ENCODE measurements at regions not wholly inside any gene's neighbourhood (a gene's known extent, or its start where the extent isn't known, plus 50 kb on each side); places are given as distances from the start of the nearest gene placed in this dataset.

GRCh38 chr1:229162825-229163515, 107.9 kb upstream of the RAB4A start:
- TF ChIP-seq POLR2AphosphoS5 (IDR thresholded peaks at IDR 0.05; ENCODE audit: low read depth, low read length) = no peak
- TF ChIP-seq POLR2A (IDR thresholded peaks at IDR 0.05; ENCODE audit: low read depth, low read length) = no peak

All from GM12891 (cell line).